CD14-positive monocyte (primary cell): ENCODE measurements at regions not wholly inside any gene's neighbourhood (a gene's known extent, or its start where the extent isn't known, plus 50 kb on each side); places are given as distances from the start of the nearest gene placed in this dataset.

ENCODE experiments used
- DNase-seq, 3 donors: peaks; one replicate each; pipeline ENCODE4 v3.0.0-alpha.2; 2011 to 2022
- H2AFZ ChIP-seq: 2 replicates; pipeline ENCODE4 v1.6.0; 2012; ENCODE audit warnings: mild to moderate bottlenecking, low read depth, low read length, inconsistent platforms; ENCODE audit not compliant: insufficient read depth, poor library complexity, severe bottlenecking
- H3K27ac ChIP-seq, 2 donors: 1 replicate in 1 of 2; 2 replicates in 1 of 2; pipeline ENCODE4 v1.5.1; 2012 to 2013; ENCODE audit warnings: low read length in 2 of 2, control low read depth in 1 of 2, inconsistent platforms in 1 of 2, low read depth in 1 of 2, mild to moderate bottlenecking in 1 of 2
- H3K27me3 ChIP-seq, 2 donors: one replicate each; pipeline versions ENCODE4 v1.6.0 to v1.6.1; 2011 to 2013; ENCODE audit warnings: low read length in 2 of 2; ENCODE audit not compliant: control insufficient read depth in 2 of 2, insufficient read depth in 2 of 2
- H3K36me3 ChIP-seq, 2 donors: replicated peaks in 1 of 2; 1 replicate in 1 of 2; 2 replicates in 1 of 2; pipeline versions ENCODE4 v1.5.1 to v1.6.1; 2012 to 2013; ENCODE audit warnings: low read length in 2 of 2, control low read depth in 1 of 2, inconsistent platforms in 1 of 2, mild to moderate bottlenecking in 1 of 2; ENCODE audit not compliant: insufficient read depth in 2 of 2, control insufficient read depth in 1 of 2
- H3K4me1 ChIP-seq, 2 donors: 1 replicate in 1 of 2; 2 replicates in 1 of 2; pipeline versions ENCODE4 v1.5.1 to v1.6.1; 2012 to 2013; ENCODE audit warnings: low read length in 2 of 2, control low read depth in 1 of 2, inconsistent platforms in 1 of 2, mild to moderate bottlenecking in 1 of 2, moderate library complexity in 1 of 2; ENCODE audit not compliant: insufficient read depth in 2 of 2, control insufficient read depth in 1 of 2
- H3K4me2 ChIP-seq: replicated peaks from 2 replicates; pipeline ENCODE3; 2012; ENCODE audit warnings: low read length, moderate library complexity, mild to moderate bottlenecking; ENCODE audit not compliant: poor library complexity, severe bottlenecking; ENCODE audit errors: extremely low read depth
- H3K4me3 ChIP-seq, 3 experiments: fragments of 200-600 bp in 1 of 3; sonication (generic) in 1 of 3; replicated peaks in 1 of 3; 1 replicate in 2 of 3; 2 replicates in 1 of 3; pipeline ENCODE4 v1.5.1; 2011 to 2013; ENCODE audit warnings: low read length in 3 of 3, mild to moderate bottlenecking in 3 of 3, control low read depth in 2 of 3, low read depth in 2 of 3, inconsistent platforms in 1 of 3, moderate library complexity in 1 of 3
- H3K79me2 ChIP-seq: 2 replicates; pipeline ENCODE4 v1.6.0; 2012; ENCODE audit warnings: mild to moderate bottlenecking, control low read depth, inconsistent platforms, low read length, moderate library complexity; ENCODE audit not compliant: insufficient read depth
- H3K9ac ChIP-seq: 2 replicates; pipeline ENCODE4 v1.6.0; 2017; ENCODE audit warnings: low read length, mild to moderate bottlenecking; ENCODE audit not compliant: insufficient read depth, poor library complexity, severe bottlenecking
- H3K9me3 ChIP-seq, 2 donors: replicated peaks in 1 of 2; 1 replicate in 1 of 2; 2 replicates in 1 of 2; pipeline versions ENCODE4 v1.5.1 to v1.6.1; 2012 to 2013; ENCODE audit warnings: low read length in 2 of 2, control low read depth in 1 of 2; ENCODE audit not compliant: control insufficient read depth in 1 of 2, insufficient read depth in 1 of 2
- H4K20me1 ChIP-seq: 2 replicates; pipeline ENCODE4 v1.6.0; 2012; ENCODE audit warnings: mild to moderate bottlenecking, low read length, control low read depth, moderate library complexity; ENCODE audit not compliant: insufficient read depth
- H3K27ac Mint-ChIP-seq, 7 donors: one replicate each; pipeline ENCODE4 v1.8.0; 2020; ENCODE audit warnings: mild to moderate bottlenecking in 7 of 7, mixed read lengths in 7 of 7, moderate library complexity in 6 of 7, inconsistent platforms in 2 of 7
- H3K27me3 Mint-ChIP-seq, 3 donors: one replicate each; pipeline ENCODE4 v1.8.0; 2021 to 2022; ENCODE audit warnings: low read depth in 3 of 3, mild to moderate bottlenecking in 3 of 3, mixed read lengths in 3 of 3, moderate library complexity in 3 of 3, inconsistent platforms in 1 of 3
- H3K36me3 Mint-ChIP-seq, 2 donors: one replicate each; pipeline ENCODE4 v1.8.0; 2020; ENCODE audit warnings: mixed read lengths in 2 of 2, inconsistent platforms in 1 of 2, mild to moderate bottlenecking in 1 of 2
- H3K4me1 Mint-ChIP-seq: one replicate; pipeline ENCODE4 v1.8.0; 2020; ENCODE audit warnings: mild to moderate bottlenecking, mixed read lengths
- H3K4me3 Mint-ChIP-seq, 2 donors: one replicate each; pipeline ENCODE4 v1.8.0; 2020; ENCODE audit warnings: mild to moderate bottlenecking in 2 of 2, mixed read lengths in 2 of 2, moderate library complexity in 1 of 2
- H3K9me3 Mint-ChIP-seq, 7 donors: one replicate each; pipeline ENCODE4 v1.8.0; 2020 to 2022; ENCODE audit warnings: mixed read lengths in 7 of 7, mild to moderate bottlenecking in 6 of 7, moderate library complexity in 6 of 7, inconsistent platforms in 2 of 7
- WGBS: methylation state at CpG from one replicate; pipeline ENCODE4 v1.1.5; 2013; ENCODE audit warnings: missing lambda C conversion rate; ENCODE audit not compliant: insufficient coverage; 5-methylcytosine and 5-hydroxymethylcytosine counted together
- intact Hi-C, 2 donors: fragments of 100-400 bp; cut with micrococcal nuclease; formaldehyde crosslinking; loops; one replicate each; pipeline versions ENCODE4 v1.15.0 to v1.15.1; 2023
- TF ChIP-seq, protein P1 (sequence below): fragments of 200-600 bp; IDR thresholded peaks from one replicate; pipeline ENCODE4 v1.8.0; 2022; ENCODE audit warnings: antibody characterized with exemption, mild to moderate bottlenecking

DNA sequence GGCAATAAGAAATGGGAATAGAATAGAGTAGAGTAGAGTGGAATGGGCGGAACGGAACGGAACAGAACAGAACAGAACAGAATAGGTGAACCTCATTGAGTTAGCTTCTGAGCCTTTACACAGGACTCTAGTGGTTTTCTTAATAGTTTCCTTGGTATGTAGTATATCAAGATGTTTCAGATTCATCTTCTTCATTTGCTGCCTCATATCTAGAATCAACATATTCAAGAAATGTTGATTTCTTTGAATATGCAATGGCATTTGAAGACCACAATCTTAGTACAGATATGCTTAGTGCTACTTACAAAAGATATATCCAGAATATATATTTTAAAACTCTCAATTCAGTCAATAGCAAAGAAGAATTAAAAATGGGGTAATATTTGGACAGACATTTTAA, 133.8 kb downstream of the TSEN15 start:
- Histone ChIP-seq H3K4me3 (no peak overlapping the region), H3K79me2 (no peaks in the 10 kb centered on the region), H3K27ac (no peak overlapping the region), H3K27me3 (no peaks in the 10 kb centered on the region), H2AFZ (no peak overlapping the region), H3K4me2 (no peak overlapping the region), H4K20me1 (no peaks in the 10 kb centered on the region), H3K4me1 (no peaks in the 10 kb centered on the region), H3K9me3 (no peaks in the 10 kb centered on the region), H3K9ac (no peak overlapping the region), H3K36me3 (no peaks in the 10 kb centered on the region)
- peaks cover 3% of the 10 kb centered on the region for H3K4me1 Mint-ChIP-seq
- DNase-seq, result no peak
- peaks cover 0 to 4% (median 0%) of the 10 kb centered on the region in 7 donors for H3K9me3 Mint-ChIP-seq
- H3K4me3 Mint-ChIP-seq, result no peak overlapping the region
- peaks cover 0 to 2% (median 0%) of the 10 kb centered on the region in 3 donors for H3K27me3 Mint-ChIP-seq
- TF ChIP-seq, protein P1, sequence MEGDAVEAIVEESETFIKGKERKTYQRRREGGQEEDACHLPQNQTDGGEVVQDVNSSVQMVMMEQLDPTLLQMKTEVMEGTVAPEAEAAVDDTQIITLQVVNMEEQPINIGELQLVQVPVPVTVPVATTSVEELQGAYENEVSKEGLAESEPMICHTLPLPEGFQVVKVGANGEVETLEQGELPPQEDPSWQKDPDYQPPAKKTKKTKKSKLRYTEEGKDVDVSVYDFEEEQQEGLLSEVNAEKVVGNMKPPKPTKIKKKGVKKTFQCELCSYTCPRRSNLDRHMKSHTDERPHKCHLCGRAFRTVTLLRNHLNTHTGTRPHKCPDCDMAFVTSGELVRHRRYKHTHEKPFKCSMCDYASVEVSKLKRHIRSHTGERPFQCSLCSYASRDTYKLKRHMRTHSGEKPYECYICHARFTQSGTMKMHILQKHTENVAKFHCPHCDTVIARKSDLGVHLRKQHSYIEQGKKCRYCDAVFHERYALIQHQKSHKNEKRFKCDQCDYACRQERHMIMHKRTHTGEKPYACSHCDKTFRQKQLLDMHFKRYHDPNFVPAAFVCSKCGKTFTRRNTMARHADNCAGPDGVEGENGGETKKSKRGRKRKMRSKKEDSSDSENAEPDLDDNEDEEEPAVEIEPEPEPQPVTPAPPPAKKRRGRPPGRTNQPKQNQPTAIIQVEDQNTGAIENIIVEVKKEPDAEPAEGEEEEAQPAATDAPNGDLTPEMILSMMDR, result no peak
- intact Hi-C loops, result no loop called here
- no peak overlapping the region for H3K27ac Mint-ChIP-seq
- 94% methylated on average over 3 of the region's 3 CpGs for WGBS
- H3K36me3 Mint-ChIP-seq, result no peaks in the 10 kb centered on the region

DNA sequence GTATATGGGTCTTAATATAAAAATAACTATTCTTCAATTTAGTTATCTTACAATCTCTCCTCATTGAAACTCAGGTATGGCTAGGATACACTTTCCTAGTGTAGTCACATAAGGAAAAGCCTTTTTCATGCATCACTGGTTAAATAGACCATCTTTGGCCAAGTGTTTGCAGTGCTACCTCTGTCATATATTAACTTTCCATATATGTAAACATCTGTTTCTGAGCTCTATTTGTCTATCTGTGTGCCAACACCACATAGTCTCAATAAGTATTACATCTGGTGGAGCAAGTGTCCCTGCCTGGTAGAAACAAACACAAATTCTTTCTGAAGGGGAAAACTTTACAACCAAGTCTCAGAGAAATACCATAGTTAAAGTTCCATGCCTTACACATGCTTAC, 134.6 kb downstream of the TSEN15 start:
- Mint-ChIP-seq H3K9me3 (peaks cover 0 to 4% (median 0%) of the 10 kb centered on the region in 7 donors), H3K27ac (no peak overlapping the region), H3K4me1 (peaks cover 3% of the 10 kb centered on the region), H3K36me3 (no peaks in the 10 kb centered on the region), H3K4me3 (no peak overlapping the region), H3K27me3 (peaks cover 0 to 3% (median 0%) of the 10 kb centered on the region in 3 donors)
- H3K36me3 ChIP-seq, result no peaks in the 10 kb centered on the region
- H3K4me1 ChIP-seq, result no peaks in the 10 kb centered on the region
- DNase-seq, result no peak
- no peak overlapping the region for H3K27ac ChIP-seq
- no peak overlapping the region for H3K4me2 ChIP-seq
- H3K79me2 ChIP-seq, result no peaks in the 10 kb centered on the region
- no peaks in the 10 kb centered on the region for H3K27me3 ChIP-seq
- no peak overlapping the region for H3K4me3 ChIP-seq
- no peaks in the 10 kb centered on the region for H4K20me1 ChIP-seq
- no peak overlapping the region for H2AFZ ChIP-seq
- TF ChIP-seq, protein P1, result no peak
- H3K9me3 ChIP-seq, result no peaks in the 10 kb centered on the region
- intact Hi-C loops, result no loop called here
- H3K9ac ChIP-seq, result no peak overlapping the region
